Suprapubic skin (tissue), 3 donors: ENCODE measurements at regions not wholly inside any gene's neighbourhood (a gene's known extent, or its start where the extent isn't known, plus 50 kb on each side); places are given as distances from the start of the nearest gene placed in this dataset.

Experiments
- POLR2AphosphoS5 ChIP-seq, 3 donors: sonication (generic); formaldehyde crosslinking; IDR thresholded peaks; one replicate each; pipeline ENCODE4 v1.6.1; 2017; ENCODE audit warnings: antibody characterized with exemption in 3 of 3
- TF ChIP-seq, protein P1 (sequence below), 2 donors: fragments of 200-600 bp in 1 of 2; fragments of 450-650 bp in 1 of 2; sonication (generic) in 1 of 2; IDR thresholded peaks; one replicate each; pipeline ENCODE4 v1.5.1; 2016 to 2019; ENCODE audit warnings: antibody characterized with exemption in 2 of 2, mild to moderate bottlenecking in 1 of 2, moderate library complexity in 1 of 2

DNA sequence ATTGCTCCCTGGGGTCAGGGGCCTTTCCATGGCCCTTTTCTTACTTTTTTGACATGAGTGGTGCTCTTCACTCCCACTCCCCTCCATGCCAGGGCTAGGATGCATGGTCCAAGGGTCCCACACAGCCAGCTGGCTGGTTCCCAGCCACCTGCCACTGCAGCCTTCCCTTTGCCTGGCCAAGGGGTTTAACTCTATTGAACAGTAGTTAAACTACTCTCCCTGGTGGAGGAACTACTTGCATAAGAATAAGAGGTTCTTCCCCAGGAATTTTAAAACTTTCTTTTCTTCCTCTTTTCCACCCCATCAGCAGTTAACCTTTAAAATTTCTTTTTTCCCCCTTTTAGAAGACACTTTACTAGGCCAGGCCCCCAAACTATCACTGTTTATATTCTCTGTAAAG lies 1532.8 kb upstream of the ACO1 start:
- TF ChIP-seq, protein P1, sequence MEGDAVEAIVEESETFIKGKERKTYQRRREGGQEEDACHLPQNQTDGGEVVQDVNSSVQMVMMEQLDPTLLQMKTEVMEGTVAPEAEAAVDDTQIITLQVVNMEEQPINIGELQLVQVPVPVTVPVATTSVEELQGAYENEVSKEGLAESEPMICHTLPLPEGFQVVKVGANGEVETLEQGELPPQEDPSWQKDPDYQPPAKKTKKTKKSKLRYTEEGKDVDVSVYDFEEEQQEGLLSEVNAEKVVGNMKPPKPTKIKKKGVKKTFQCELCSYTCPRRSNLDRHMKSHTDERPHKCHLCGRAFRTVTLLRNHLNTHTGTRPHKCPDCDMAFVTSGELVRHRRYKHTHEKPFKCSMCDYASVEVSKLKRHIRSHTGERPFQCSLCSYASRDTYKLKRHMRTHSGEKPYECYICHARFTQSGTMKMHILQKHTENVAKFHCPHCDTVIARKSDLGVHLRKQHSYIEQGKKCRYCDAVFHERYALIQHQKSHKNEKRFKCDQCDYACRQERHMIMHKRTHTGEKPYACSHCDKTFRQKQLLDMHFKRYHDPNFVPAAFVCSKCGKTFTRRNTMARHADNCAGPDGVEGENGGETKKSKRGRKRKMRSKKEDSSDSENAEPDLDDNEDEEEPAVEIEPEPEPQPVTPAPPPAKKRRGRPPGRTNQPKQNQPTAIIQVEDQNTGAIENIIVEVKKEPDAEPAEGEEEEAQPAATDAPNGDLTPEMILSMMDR (IDR thresholded peaks at IDR 0.05): no peak
- no peak for TF ChIP-seq POLR2AphosphoS5 (IDR thresholded peaks at IDR 0.05)
